GM19397 (cell line): ENCODE measurements at regions not wholly inside any gene's neighbourhood (a gene's known extent, or its start where the extent isn't known, plus 50 kb on each side); places are given as distances from the start of the nearest gene placed in this dataset.

Experiments
- ATAC-seq: cut with Tn5 transposase; IDR thresholded peaks from one replicate; pipeline ENCODE4 v1.9.1; 2021; ENCODE audit warnings: mild to moderate bottlenecking, moderate library complexity; ENCODE audit not compliant: unreplicated experiment

DNA sequence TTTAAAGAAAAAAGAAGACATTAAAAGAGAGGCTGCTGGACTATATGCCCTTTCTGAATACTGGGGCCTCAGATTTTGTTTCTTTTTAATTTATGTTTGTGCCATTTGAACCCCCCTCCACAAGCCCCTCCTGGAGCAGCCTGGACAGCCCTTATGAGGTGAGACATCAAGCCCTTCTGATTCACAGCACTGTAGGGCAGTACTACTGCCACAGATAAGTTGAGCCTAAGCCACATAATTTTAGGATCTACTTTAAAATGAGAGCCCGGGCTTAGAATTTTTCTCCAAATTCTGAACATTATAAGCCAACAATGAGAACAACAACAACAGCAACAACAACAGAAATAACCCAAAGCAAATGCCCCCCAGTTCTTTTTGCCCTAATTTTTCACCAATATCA, 256.9 kb upstream of the SALL1 start:
- ATAC-seq: no peak

DNA sequence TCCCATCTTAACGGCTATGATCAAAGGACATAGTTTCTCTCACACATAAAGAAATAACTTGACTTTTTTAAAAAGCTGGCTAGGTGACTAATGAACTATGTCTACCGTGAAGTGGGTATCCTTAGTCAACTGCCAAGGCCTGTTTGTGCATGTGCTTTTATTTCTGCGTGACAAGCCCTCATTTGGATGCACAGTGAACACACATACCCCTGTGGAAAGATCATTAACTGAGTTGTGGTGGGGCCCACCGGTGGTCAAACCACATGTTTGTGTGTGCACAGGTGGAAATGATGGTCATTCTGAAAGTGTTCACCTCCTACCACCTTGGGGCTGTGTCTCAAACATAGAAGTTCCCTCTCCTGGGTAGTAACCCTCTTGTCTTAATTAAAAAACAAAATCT, 256.1 kb upstream of the SALL1 start:
- peak; percentile 74 for ATAC-seq

DNA sequence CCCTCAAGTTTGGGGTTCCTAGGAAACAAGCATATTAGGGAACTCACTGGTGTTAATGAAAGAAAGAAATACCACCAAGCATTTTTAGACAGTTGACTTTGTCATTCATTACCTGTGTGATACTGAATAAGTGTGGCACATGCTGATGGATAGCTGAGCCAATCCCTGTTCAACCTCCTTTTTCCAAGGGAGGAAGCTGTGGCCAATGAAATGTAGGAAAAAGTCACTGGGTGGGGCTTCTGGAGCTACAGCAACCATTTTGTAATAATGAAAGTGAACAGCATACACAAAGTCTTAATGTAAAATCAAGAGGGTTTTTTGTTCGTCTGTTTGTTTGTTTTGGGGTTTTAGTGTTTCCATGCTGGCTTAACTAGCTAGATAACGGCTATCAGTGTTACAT, 254.3 kb upstream of the SALL1 start:
- ATAC-seq: no peak

DNA sequence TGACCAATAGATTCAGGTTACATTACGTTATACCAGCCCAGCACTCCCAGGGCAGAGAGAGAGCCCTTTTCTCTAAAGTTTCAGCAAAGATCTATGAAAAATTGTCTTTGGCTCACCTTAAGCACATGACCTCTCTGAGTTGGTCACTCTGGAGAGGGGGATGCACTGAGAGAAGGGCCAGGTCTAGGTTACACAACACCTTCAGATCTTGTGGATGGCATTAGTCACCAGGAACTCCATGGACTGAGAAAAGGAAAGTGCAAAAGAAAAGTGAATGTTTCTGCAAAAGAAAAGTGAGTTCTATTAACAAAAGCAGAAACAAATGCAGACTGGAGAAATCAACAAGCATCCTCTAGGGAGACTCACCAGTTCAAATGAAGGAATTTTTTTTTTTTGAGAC, 253.3 kb upstream of the SALL1 start:
- no peak for ATAC-seq

DNA sequence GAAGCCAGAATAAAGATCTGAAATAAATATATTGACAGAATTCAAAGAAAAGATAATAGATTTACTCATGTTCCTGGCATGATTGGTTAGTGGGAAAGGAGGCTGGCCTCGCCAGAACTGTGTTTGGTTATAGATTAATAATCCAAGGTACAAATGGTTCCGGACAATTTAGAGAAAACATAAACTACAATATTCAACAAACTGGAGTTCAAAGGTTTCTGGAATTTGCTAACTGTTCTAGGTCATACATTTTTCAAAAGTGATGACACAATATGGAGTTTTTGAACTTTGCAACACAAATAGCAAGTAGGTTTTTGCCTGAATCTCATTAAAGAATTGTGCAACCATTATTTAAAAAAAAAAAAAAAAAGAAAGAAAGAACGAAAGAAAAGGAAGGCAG, 251.7 kb upstream of the SALL1 start:
- no peak for ATAC-seq

DNA sequence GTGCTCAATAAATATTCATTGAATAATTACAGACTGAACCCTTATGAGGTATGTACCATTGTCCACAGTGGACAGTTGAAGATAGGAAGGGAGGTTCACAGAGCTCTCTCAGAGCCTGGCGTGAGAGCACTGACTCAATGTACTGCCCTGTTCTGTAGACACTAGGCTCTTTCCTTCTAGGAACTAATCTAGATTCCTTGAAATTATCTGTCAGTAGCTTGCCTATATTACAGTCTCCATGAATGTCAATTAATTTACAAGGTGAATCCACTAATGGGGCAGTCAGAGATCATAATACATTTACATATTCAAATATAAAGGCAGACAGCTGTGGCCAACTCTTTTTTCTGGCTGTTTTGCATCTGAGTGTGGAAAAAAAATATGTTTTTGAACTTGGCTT, 251.2 kb upstream of the SALL1 start:
- ATAC-seq: no peak

DNA sequence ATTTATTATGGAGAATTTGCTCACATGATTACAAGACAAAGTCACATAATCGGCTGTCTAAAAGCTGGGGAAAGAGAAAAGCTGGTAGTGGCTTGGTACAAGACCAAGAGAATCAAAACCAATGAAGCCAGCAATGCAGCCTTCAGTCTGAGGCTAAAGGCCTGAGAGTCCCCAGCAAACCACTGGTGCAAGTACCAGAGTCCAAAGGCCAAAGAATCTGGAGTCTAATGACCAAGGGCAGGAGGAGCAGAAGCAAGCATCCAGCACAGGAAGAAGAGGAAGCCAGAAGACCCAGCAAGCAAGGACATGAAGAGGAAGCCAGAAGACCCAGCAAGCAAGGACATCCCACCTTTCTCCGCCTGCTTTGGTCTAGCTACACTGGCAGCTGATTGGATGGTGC, 250.6 kb upstream of the SALL1 start:
- no peak for ATAC-seq

DNA sequence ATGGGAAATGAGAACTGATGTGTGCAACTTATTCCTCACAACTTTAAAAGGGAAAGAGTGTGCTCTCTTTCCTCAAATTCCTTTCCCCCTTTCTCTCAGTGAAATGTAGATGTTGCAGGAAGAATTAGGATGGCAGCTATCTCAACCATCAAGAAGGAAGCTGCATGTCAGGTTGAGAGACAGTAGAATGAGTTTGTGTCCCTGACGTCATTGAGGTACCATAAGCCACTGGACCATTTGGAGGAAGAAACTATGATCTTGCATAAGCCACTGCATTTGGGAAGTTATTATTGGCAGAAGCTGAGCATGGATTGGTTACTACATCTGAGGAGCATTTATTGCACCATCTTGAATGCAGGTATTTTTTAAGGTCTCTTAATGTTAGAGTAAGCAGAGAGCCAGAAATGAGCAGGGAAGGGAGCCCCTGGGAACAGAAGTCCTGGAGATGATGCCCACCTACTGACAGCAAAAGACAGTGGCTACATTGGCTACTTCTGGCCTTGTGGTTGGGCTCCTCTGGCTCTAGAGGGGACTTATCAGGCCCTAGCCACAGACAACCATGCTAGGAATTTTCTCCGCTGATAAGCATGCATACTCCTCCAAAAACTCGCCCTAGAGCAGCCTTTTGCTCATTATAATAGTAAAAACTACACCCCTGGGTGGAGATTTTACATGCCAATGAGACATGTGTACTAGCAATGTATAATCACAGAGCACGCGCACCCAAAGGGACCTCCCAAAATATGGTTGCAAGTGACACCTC, 249.0 kb upstream of the SALL1 start:
- no peak for ATAC-seq

DNA sequence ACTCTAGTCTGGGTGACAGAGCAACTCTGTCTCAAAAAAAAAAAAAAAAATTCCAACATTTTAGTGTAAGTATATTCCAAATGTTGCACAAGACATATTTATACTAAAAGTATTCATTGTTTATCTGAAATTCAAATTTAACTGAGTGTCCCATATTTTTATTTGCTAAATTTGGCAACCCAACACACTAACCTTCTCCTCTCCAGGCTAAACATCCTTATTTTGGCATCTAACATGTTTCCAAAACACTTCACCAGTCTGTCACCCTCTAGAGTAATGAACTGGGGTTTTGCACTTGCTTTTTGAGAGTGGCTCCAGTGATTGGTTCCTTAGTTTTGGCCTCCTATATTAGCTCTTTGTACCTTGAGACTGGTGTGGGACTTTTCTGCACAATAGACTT, 243.4 kb upstream of the SALL1 start:
- ATAC-seq: no peak

DNA sequence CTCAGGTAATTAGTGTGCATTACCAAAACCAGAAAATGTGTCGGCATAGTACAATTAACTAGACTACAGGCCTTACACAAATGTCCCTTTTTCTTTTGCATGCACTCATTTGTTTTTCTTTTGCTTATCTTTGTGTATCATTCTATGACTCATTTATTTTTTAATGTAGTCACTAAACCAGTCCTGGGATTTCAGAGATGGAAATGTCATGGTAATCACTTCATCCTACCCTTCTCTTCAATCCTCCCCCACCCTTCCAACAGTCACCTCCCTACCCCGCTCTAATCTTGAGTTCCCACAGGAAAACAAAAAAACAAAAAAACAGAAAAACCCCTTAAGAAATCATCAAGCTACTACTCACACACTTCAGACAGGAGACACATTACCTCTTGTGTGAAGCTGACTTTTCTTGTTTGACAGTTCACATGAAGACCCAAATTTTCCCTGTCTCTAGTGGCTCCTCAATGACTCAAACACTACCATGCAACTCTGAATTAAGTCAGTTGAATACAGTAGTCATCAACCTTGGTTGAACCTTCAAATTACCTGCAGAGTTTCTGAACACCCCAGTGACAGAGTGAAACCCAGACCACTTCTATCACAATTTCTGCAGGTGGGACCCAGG, 242.4 kb upstream of the SALL1 start:
- no peak for ATAC-seq

DNA sequence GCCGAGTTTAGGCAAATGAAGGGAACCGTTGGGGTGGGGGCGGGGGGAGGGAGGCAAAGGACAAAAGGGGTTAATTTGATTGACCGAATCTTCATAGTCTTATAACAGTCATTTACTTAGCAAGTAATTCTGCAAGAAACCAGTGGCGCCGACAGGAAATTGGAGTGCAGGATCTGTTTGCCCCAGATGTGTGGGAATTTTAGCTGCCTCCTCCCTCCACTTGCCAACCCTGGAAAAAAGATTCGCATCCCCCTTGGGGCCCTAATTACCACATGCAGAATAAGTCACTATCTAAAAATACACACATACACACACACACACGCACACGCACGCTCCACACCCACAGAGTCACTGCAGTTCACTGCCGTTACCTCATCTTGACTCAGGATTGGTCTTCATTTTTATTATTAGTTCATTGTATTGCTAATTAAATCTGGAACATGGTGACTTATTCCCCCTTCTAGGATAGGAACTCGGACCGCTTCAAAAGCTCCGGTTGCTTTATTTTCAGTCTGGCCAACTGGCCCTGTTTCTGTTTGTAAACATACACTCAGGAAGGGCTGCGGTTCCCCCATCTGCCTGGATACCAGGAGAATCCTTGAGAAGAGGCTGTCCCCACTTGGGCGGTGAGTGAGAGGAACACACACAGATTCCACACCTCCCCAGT, 241.6 kb upstream of the SALL1 start:
- no peak for ATAC-seq

DNA sequence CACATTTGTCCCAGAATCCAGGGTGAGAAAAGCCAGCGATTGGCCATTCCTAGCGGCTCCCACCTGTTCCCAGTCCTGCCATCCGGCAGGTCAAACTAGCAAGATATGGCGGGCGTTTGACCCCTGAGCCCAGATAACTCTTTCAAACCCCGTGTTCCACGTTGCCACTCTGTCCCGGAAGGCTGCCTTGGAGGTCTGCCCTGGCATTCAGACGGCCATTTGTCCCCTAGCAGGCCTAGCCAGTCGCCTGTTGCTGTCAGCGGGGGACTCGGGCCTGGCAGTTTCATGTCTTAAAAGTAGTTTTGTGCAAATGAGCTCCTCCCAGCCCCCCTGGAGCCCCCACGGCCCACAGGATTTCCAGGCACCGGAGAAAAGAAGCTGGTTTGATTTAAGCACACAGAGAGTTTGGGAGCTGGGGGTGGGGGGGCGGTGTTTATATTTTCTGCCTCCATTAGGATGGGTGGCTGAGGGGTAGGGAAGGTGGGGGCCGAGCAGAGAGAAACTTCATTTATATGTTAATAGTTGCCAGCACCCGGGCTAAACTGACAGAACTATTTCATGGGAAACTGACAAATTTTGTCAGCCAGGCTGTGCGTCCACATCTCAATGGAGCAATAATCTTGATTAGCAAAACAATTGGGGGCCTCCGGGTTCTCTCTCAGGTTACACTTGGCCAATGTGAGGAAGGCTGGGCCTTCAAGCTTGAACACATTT, 240.9 kb upstream of the SALL1 start:
- ATAC-seq: no peak

DNA sequence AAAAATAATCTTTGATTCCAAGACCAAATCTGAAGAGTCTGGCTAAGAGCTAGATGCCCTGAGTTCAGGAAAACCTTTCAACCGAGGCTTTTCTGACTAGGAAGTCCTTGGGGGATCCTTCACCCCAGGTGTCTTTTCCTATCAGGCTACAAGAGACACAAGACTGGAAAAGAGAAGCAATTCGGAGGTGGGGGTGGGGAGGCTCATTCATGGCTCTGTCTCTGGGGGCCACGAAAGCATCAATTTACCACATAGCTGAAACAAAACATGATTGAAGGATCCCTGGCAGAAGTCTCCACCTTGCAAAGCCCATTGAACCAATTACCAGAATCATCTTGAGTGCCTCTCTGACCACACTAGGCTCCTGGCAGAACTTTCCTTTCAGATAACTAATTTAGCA, 239.8 kb upstream of the SALL1 start:
- ATAC-seq: no peak

DNA sequence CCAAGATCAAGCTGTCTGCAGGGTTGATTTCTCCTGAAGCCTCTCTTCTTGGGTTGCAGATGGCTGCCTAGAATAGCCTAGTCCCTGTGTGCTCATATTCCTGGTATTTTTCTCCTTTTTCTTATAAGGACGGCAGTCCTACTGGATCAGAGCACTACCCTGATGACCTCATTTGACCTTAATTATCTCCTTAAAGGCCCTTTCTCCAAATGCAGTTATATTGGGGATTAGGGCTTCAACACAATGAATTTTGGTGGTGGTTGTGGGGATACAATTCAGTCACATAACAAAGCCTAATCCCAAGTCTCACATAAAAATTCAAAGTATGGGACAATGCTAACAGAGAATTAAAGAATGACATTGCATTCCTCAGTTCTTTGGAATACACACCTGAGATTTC, 238.8 kb upstream of the SALL1 start:
- ATAC-seq: no peak

DNA sequence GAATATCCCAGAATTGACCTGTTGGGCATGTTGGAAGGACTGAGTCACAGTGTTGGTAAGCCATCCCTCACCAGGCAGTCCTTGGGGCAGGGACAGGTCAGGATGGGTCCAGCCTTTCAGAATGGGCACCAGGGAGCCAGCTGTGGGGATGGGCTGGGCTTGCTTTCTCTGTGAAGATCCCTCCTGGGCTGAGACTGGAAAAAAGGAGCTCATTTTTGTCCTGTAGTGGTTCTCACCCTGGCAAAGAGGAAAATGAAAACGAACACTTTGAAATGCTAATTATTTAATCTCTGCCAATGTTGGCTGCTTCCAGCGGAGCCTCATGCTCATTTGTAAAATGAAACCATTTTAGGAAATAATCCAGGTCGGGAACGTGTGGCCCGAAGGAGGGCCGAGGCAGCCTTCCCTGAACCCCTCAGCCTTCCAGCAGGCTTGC, 237.5 kb upstream of the SALL1 start:
- ATAC-seq: no peak

DNA sequence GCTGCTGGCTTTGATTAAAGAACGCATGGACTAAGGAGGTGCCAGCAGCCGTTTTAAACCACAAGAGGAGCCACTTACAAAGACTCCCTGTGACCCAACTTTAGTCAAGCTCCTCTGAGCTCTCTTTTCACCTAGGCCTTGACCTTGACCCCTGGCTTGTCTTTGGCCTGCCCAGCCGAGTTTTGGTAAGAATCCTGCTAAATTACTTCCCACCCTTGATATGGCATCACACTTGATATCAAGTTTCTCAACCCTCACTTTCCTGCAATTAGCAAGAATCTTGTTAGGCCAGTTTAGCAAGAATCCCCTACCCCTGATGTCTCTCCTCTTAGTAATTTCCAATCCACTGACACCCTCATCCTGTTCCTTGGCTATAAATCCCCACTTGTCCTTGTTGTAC, 232.8 kb upstream of the SALL1 start:
- ATAC-seq: no peak

DNA sequence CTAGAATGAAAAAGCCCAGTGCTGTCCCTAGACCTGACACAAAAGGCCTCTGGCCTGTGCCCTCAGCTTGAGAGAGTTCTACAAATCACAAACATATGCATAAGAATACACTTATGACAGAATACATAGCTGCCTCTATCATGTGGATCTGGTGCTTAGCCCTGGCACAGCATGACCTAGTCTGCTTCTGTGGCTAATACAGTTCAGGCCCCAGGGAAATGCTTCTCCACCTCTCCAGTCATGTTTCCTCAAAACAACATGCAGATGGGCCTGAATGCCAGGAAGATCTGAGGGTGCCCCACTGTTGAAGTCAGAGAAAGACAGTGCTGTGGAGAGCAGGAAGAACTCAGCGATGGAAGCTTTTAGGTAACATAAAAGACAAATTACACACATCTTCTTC, 231.9 kb upstream of the SALL1 start:
- ATAC-seq: no peak

DNA sequence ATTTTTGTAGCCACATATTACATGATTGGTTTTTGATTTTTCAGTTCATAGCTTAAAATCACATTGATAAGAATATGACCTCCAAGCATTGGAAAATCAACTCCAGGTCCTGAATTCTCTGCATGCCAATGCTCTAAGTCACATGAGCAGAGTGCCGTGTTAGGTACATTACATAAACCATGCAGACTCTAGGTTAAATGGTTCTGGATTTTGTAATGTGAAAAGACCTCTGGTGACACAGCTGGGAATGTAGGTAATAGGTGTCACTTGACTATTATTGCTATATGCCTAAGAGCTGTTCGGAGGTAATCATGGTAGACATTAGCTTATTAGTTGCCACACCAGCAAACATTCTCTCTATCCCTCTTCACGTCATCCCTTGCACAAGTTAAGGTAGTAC, 231.1 kb upstream of the SALL1 start:
- no peak for ATAC-seq

DNA sequence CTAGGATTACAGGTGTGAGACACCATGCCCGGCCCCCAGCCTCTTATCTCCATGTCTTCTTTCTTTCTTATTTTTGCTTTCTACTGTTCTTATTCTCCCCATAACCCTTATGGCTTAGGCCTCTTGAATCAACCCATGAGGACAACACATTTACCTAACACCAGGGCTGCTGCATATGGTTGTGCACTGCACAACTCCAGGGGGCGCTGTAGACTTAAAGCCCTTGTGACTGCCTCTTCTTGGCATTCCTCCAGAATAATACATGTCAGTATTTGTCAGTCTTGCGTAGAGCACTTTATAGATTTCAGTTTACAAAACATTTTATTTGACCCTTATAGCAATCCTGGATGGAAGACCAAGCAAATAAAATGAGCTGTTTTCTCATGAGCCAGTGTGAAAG, 225.0 kb upstream of the SALL1 start:
- no peak for ATAC-seq

DNA sequence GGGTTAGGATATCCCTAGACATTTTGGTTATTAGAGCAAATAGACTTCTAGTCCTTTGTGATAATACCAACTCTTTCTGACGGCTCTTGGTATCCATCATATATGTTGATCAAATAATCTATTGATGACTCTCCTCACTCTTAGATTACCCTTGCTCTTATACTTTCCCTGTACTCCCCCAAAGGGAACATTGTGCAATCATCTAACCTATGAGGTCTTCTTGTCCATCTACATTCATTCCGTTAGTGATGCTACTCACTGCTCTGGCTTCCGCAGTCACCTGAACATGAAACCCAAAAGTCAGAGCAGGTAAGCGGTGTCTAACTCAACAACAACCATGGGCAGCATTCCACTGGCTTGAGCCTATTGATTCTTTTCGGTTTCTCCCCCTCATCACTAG, 223.7 kb upstream of the SALL1 start:
- no peak for ATAC-seq

DNA sequence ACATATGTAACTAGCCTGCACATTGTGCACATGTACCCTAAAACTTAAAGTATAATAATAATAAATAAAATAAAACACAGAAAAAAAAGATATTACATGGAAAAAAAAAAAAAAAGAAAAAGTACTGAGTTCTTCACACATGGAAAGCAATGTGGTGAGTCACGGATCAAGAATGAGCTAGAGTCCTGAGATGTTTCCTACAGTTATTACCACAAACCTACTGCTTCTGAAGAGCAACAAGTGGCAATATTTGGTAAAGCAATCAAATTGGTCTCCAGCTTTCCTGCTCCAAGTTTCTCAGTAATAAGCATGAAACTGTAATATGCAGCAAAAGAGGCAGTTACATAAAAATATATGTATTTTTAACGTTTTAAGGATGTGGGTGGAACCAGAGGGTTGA, 223.3 kb upstream of the SALL1 start:
- no peak for ATAC-seq

DNA sequence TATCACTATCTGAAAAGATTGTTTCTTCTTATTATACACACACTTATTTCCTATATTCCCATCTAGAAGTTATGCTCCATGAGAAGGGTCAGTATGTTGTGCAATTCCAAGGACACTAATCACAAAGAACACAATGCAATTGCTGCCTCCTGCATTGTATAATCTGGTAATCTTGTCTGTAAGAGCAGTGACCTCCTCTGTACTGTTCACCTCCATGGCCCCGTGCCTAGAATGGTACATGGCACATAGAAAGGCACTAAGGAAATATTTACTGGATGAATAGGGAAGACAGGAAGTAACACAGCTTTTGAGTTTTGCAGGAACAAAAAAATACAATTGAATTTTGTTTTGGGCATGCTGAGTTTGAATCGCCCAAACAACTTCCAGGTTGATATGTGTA, 214.6 kb upstream of the SALL1 start:
- no peak for ATAC-seq
